K562 (cell line): ENCODE measurements at regions not wholly inside any gene's neighbourhood (a gene's known extent, or its start where the extent isn't known, plus 50 kb on each side); places are given as distances from the start of the nearest gene placed in this dataset.

Experiments used
- EZH2 ChIP-seq: IDR thresholded peaks from 2 replicates; pipeline ENCODE4 v1.6.1; 2012; ENCODE audit warnings: low read depth, mild to moderate bottlenecking, inconsistent platforms, low read length, borderline replicate concordance
- GABPA ChIP-seq: fragments of 200-800 bp; sonication (Bioruptor generic); conservative IDR thresholded peaks from 2 replicates; pipeline ENCODE4 v1.6.1; 2016; ENCODE audit warnings: low read depth, missing genetic modification characterization, missing compliant biosample characterization
- MAZ ChIP-seq, 2 experiments: fragments of 450-650 bp in 1 of 2; sonication (generic) in 1 of 2; formaldehyde crosslinking; IDR thresholded peaks in 1 of 2; conservative IDR thresholded peaks in 1 of 2; 2 replicates each; pipeline versions ENCODE4 v1.4.0 to v1.5.0; 2020; ENCODE audit warnings: mild to moderate bottlenecking in 1 of 2, missing genetic modification reagents in 1 of 2
- MED1 ChIP-seq: sonication (generic); formaldehyde crosslinking; IDR thresholded peaks from 2 replicates; pipeline ENCODE4 v1.8.1; 2023; ENCODE audit warnings: missing genetic modification reagents, borderline replicate concordance
- PKNOX1 ChIP-seq: fragments of 450-650 bp; IDR thresholded peaks from 2 replicates; pipeline ENCODE4 v1.6.1; 2016
- POLR2AphosphoS2 ChIP-seq: IDR thresholded peaks from 2 replicates; pipeline ENCODE4 v1.6.1; 2012; ENCODE audit warnings: low read length, improper control_type of control experiment
- XRCC4 ChIP-seq: IDR thresholded peaks from one replicate; pipeline ENCODE4 v1.6.1; 2011; ENCODE audit not compliant: insufficient read depth, insufficient read length; ENCODE audit errors: extremely low read depth

GRCh38 chr14:84674636-84675035, 855.3 kb upstream of the FLRT2 start:
- no peak for TF ChIP-seq XRCC4
- no peak for TF ChIP-seq MED1 (CRISPR knock-in tag)
- no peak for TF ChIP-seq EZH2
- no peak for TF ChIP-seq POLR2AphosphoS2
- TF ChIP-seq MAZ (CRISPR knock-in tag; conservative IDR thresholded peaks at IDR 0.05 in 1 of 2, IDR thresholded peaks at IDR 0.05 in 1 of 2): no peak
- TF ChIP-seq PKNOX1: no peak
- TF ChIP-seq GABPA (tag): no peak
